ENCODE measurements at regions not wholly inside any gene's neighbourhood (a gene's known extent, or its start where the extent isn't known, plus 50 kb on each side); places are given as distances from the start of the nearest gene placed in this dataset.

DNA sequence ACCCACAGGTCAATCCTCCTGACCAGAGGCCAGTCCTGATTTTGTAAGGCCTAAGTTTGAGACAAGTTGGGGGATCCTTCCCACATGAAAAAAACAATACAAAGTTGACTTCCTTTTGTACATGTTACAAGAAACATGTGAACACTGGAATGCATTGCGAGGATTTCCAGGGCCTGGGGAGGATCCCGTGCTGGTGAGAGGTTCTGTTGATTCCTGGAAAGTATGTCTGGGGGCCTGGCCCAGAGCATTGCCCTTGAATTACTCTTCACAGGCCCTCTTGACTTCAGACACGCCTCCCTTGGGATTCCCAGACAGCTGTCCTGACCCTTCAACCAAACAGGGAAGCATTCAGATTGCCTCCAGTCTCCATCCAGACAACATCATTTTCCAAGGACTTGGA is 234.2 kb upstream of the IRX2 start:
- DNase-seq (ENCODE audit: low spot score), result no peak

DNA sequence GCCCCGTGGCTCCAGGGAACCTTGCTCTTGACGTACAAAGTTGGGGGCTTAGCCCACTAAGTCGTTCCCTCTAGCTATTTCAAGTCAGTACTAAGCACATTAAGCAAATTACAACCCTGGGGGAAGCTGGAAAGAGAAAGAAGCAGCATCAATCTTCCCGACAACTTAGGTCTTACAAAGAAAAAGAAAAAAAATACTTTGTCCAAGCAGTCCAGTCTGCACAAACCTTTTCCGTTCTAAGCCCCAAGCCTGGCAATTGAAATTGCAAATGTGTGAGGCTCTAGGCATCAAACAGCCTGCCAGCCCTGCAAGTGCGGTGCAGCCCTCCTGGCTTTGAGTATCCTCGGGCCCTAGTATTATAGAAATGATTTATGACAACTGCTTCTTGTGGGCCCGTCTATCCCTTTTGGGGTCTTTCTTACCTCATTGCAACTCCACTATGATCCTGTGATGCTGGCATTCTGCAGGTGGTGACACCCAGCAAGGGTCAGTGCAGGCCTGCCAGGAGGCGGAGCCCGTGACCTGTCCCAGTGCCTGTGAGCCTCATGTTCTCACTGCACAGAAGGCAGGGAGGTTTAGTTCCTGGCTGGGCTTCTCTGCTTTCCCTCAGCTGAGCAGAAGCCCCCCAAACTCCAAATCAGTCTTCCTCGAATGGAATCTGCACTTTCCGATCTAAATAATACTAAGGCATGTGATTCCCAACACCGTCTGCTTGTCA is 232.3 kb upstream of the IRX2 start:
- DNase-seq (ENCODE audit: low spot score), result no peak

DNA sequence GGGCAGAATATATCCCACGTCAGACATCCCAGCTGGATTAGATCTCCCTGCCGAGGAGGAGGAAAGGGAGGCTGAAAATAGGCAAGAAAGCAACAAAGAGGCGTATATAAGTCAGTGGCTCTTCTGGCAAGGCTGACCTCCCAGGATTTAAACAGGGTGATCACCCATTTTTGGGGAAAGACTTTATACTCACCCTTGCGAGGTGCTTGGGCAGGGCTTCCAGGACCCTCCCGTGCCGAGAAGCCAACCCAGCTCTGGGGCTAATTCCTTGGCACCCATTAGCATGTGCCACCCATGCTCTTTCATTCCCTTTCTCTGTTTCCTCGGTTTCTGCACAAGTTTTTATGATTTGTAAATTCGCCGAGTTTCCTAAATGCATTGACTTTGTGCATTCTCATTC is 230.2 kb upstream of the IRX2 start:
- DNase-seq (ENCODE audit: low spot score), result no peak

DNA sequence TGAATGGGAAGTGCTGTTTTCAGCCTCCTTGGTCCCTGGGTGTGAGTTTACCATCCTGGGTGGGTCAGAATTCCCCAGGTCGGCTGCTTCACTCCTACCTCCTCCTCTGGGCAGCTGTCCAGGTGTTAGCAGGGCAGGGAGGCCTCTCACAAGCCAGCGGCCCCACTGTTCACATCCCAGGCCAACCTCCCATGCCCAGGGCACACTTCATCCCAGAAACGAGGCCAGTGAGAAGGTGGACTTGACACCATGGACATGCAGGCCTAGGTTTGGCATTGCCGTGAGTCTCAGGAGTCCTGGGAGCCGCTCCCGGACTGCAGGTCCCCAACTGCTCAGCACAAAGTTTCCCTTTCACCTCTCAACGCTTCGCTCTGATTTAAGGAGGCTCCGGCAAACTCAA is 229.6 kb upstream of the IRX2 start:
- DNase-seq (ENCODE audit: low spot score), result no peak

DNA sequence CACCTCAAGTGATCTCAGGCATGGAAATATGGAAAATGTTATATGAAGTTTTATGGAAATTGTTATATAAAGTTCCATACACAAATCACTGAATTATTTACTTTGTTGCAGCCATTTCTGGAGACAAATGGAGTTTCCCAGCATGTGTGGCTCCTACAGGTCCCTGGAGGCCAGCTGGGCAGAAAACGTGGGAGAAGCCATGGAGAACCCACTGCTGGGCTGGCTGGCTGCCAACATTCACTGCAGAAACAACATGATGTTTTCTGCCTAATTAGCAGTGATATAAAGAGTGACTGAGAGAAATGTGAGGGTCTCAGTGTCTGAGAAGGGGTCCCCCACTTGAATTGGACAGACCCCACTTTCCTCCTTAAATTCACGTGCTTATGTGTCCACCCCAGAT is 208.8 kb upstream of the IRX2 start:
- no peak for DNase-seq (ENCODE audit: low spot score)

DNA sequence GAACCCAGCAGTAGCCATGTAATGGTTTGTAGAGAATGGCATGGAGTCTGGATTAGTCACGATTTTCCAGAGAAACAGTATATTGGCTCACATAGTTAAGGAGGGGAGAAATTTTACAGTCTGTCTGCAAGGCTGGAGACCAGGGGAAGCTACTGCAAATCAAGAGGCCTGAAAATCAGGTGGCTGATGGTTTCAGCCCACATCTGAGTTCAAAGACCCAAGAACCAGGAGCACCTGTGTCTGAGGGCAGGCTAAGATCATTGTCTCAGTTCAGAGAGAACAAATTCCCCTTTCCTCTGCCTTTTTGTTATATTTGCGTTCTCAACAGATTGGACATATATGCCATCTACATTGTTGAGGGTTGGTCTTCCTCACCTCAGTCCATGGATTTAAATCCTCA is 207.5 kb upstream of the IRX2 start:
- no peak for DNase-seq (ENCODE audit: low spot score)

DNA sequence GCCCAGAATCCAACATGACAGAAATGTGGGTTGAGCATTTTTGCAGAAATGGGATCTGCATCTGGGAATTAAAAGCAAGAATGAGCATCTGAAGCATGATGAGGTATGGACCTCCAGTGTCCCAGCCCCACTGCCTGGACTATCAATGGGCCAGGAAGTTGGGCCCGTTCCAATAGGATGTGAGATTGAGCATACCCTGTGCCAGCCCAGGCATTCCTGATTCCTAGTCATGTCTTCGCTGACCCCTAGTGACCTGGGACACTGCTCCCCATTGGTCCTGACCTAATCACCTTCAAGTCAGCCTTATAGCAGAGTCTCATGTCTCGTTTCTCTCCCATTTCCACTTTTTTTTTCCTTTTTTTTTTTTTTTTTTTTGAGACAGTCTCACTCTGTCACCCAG is 197.4 kb upstream of the IRX2 start:
- no peak for DNase-seq (ENCODE audit: low spot score)

DNA sequence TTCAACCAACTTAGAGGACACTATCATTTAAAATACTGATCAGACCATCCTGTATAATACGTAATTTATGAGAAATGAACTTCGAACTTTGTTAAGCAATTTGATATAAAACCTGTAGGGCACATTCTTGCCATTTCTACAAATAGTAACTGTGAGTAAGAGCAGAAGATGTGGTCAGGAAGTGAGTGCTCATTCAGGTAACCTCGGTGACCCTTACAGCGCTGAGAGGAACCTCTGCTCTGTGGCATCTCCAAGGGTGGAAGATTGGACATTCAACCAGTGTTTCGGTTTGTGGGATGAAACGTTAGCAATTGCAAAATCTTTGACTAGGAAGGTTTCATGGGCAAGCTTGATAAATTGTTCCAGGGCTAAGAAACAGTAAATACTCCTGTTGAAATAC is 194.8 kb upstream of the IRX2 start:
- no peak for DNase-seq (ENCODE audit: low spot score)

DNA sequence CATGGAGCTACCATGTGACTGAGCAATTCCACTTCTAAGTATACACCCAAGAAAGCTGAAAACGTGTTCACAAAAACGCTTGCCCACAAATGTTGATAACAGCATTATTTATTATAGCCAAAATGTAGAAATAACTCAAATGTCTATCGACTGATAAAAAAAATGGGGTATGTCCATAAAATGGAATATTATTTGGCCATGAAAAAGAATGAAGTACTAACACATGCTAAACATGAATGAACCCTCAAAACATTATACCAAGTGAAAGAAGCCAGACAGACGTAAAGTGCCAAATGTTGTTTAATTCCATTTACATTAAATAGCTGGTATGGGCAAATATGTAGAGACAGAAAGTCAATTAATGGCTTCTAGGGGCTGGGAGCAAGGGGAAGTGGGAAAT is 184.9 kb upstream of the IRX2 start:
- no peak for DNase-seq (ENCODE audit: low spot score)

DNA sequence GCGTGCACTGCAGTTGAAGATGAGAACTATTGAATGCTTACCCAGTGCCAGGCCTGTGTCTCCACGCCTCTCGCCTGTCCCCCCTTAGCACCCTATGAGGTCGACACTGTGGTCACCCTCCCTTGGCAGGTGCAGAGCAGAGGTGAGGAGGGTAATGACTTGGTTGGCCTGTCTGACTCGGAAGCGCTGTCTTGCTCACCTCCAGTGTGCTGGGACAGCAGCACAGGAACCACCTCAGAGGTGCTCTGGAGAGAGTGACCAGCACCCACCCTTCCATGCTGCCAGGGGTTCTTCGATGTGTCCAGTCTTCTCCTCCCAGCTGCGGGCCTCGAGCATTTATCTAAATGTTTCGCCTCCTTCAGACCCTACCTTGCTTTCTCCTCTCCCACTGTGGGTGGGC is 178.3 kb upstream of the IRX2 start:
- DNase-seq (ENCODE audit: low spot score), result no peak

DNA sequence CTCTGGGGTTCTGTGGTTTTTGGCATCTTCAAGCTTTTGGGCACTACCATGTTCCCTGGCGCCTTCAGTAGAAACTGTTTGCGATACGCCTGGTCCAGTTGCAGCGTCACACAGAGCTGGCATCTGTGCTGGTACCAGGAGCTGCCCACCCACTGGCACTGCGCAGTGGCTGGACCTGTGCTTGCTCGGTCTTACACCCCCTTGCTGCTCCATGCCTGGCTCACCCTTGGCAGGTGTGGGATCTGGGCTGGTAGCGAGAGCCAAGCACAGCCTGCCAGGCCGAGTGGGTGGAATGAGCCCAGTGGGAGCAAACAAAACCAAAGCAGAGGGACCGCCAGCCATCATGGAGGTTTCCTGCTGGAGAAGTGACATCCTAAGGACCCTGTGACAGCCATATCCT is 170.2 kb upstream of the IRX2 start:
- DNase-seq (ENCODE audit: low spot score), result no peak

DNA sequence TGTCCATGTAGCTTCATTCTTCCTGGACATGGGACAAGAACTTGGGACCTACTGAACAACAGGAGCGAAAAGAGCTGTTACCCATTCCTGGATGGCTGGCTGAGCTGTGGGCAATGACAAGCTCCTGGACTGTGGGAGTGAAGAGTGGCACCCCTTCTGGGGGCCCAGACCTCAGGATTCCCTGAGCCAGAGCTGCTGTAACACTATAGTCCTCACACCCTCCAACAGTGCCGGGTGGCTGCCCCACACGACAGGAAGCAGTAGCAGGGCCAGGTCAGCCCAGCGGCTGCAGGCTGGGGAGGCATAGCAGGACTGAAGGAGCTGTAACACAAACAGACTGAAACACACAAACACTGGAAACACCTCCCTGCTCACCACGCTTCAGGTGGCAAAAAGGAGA is 169.7 kb upstream of the IRX2 start:
- DNase-seq (ENCODE audit: low spot score), result no peak

DNA sequence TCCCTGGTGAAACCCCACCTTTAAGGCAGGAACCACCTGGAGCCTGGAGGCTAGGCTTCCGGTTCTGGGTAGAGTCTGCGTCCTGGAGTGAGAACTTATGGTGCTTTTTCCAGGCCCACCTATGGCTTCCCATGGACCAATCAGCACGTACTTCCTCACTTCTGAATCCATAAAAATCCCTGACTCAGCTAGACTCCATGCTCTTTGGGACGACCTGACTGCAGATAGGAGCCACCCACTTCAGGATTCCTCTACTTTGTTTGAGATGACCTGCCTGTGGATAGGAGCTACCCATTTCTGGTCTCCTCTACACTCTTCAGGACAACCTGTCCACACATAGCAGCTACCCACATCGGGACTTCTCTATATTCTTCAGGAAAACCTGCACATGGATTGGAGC is 168.8 kb upstream of the IRX2 start:
- no peak for DNase-seq (ENCODE audit: low spot score)

DNA sequence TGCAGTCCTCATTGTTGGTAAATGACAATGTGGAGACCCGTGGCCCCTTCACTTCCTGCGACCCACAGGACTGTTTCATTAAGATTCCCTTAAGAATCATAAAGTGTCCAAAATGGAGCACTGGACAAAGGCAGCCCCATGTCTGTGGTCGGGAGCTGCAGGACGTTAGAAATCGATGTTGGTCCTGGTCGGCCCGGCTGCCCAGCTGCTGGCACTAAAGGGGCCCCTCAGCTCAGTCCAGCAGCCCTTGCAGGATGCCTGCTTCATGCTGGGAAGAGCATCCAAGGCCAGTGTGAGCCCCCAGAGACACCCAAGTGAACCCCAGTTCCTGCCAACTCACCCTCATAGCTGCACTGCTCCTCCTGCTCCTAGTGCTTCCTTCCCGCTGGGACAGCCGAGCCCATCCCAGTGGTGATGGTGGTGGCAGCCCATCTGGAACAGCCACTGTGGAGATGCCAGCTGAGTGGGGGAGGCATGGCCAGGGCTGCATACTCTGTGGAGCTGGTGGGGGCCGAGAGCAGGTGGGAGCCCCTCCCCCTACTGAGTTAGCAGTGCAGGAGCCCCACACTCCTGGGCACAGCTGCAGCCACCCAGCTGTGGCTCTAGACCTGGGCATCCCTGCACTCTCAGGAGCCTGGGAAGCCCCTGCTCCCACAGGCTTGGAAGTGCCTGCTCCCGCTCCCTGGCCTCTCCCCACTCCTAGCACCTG is 168.0 kb upstream of the IRX2 start:
- no peak for DNase-seq (ENCODE audit: low spot score)

DNA sequence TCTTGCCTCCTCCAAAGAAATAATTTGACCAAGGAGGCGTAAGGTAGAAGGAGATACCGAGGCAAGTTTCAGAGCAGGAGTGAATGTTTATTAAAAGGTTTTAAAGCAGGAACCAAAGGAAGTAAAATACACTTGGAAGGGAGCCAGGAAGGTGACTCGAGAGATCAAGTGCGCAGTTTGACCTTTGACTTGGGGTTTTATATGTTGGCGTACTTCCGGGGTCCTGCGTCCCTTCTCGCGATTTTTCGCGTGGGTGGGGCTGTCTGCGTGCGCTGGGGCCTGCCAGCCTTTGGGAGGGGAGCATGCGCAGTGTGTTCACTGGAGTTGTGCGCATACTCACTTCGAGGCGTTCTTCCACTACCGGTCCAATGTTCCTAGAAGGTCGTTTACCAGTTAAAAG is 166.0 kb upstream of the IRX2 start:
- peak; percentile 10 for DNase-seq (ENCODE audit: low spot score)

DNA sequence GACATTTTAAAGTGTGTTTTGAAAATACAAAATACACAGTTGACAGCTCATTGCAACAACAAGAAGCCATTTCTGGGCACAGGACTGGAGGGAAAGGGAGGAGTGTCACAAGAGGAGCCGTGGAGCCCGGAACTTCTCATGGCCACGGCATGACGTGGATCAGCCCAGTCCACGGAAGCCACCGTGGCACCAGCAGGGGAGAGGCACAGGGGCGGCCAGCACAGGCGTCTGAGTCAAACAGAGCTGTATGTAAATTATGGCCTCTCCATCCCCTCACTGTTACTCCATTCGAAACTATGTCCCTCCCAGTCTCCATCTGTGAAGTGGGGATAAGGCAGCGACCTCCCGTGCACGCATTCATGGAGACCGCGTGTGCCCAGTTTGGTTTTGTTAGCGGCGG is 165.6 kb upstream of the IRX2 start:
- no peak for DNase-seq (ENCODE audit: low spot score)

DNA sequence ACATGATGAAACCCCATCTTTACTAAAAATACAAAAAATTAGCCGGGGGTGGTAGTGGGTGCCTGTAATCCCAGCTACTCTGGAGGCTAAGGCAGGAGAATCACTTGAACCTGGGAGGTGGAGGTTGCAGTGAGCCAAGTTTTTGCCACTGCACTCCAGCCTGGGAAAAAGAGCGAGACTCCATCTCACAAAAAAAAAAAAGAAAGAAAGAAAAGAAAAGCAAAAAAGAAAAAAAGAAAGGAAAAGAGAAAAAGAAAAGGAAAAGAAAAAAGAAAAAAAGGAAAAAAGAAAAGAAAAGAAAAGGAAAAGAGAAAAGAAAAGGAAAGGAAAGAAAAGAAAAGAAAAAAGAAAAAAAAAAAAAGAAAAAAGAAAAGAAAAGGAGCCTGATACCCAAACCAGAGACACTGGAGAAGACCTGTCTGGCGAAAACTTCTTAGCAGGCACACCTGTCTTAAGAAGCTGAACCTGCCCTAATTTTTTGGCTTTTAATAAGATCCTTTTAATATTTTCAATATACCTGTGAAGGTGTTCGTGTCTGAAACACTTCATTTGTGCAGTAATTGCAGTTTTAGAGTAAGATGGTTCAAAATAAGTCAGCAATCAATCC is 164.7 kb upstream of the IRX2 start:
- no peak for DNase-seq (ENCODE audit: low spot score)

DNA sequence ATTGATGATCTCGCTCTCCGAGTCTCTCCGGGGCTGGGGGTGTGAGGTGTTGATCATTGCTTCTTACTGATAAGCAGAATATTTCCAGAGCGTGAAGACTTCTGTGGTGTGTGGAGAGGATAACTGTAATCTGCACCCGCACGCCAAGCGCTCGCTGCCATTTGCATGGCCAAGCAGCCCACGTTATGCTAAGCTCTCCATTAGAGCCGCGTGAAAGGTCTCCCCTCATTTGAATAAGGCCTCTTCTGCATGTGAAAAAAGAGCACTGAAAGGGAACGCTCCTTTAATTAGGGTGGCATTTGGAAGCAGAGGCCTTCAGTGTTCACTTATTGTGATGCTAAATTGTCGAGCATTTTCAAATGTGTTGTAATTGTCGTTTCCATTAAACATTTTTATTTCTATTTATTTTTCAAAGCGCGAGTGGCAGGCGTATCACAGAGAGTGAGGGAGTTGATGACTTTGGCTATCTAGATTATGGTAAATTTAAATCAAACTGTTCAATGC is 163.6 kb upstream of the IRX2 start:
- DNase-seq (ENCODE audit: low spot score), result no peak

DNA sequence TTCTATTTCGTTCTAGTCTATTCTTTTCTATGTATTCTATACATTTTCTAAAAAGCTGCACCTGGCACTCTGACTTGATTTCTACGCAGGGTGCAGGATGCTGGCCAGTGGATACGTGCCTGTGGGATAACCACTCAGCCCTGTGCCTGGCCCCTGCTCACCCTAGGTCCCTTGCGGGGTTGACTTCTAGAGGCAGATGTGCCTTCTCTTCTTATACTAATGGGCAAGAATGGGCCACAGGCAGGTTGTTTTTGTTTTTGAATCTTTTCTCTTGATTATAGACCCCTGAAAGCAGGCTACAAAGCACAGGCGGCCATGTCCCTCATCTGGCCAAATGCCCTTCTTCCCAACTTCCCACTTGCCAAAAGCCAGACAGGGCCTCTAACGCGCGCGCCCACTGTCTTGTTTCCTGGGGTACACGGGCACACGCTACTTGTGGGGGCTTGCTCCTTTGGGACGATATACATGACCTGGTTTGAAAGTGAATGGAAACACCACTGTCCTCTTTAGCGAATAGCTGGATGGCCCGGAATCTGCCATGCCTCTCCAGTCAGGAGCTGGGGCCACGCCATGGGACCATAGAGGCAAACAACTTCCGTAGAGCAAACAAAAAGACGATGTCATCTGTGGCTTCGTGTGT is 162.7 kb upstream of the IRX2 start:
- DNase-seq (ENCODE audit: low spot score), result no peak

DNA sequence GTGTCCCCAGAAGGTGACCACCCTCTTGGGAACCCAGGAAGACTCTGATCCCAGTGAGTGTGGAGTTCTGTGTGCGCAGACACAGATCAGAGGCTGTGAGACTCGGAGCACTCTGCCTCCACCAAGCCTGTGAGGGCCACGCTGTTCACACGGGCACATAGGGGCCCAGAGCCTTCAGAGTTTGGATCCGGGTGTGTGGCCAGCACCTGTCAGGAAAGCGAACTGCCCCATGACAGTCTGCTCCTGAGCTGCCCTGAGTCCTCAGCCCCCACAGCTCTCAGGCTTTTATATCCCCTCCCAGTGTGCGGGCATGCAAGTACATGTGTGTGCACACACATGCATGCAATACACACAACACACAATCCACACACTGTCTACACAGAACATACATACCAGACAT is 161.8 kb upstream of the IRX2 start:
- no peak for DNase-seq (ENCODE audit: low spot score)

DNA sequence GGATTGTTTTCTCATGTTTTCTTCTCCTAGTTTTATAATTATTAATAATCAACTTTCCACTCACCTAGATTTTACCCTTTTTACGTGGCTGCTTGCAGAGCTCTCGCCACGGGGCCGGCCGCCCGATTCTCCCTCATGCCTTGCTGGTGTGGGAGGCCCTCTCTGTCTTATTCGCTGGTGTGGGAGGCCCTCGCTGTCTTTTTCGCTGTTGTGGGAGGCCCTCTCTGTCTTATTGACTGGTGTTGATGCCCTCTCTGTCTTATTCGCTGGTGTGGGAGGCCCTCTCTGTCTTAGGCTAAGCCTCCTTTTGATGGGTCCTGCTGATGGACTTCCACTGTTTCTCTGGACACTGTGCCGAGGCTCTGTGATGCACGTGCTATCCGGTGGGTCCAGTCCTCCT is 161.3 kb upstream of the IRX2 start:
- DNase-seq (ENCODE audit: low spot score), result no peak

DNA sequence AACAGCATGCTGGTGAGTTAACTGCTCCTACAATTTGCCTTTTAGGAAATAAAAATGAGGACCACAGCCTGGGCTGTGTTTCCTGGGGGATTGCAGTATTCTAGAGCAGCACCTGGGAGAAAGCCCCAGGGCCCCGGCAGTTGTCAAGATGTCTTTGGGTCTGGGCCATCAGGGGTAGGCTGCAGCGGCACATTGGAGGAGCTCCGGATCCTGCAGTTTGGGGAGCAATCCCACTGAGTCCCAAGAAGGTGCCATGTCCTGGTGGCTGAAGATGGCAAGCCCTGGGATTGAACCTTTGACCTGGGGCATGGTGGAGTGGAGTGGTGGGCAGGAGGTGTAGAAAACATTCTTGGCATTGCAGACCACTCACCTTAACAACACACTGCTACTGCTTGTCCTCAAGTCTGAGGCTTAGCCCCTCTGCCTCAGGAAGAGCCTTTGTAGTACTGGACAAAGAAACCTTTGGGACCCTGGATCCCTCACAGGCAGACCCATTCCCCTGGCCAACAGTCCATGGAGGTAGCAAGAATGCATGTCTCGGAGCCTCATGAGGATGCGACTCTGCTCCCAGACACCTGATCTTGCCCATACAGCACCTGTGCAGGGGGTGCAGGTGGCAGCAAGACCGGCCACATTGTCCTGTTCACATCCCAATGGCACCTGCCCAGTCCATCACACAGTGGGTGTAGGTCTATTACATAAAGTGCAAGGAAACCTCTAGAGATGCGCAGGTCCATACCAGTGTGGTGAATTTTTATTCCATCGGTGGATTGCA is 159.1 kb upstream of the IRX2 start:
- no peak for DNase-seq (ENCODE audit: low spot score)
